GM19372 (cell line): ENCODE measurements at regions not wholly inside any gene's neighbourhood (a gene's known extent, or its start where the extent isn't known, plus 50 kb on each side); places are given as distances from the start of the nearest gene placed in this dataset.
"Not testable (repeated sequence)": the region's sequence is repeated elsewhere in the genome, so short reads cannot be mapped to it uniquely, and the experiment has no call there.

Experiments
- ATAC-seq: cut with Tn5 transposase; IDR thresholded peaks from one replicate; pipeline ENCODE4 v1.9.1; 2021; ENCODE audit warnings: mild to moderate bottlenecking, low read depth, moderate library complexity; ENCODE audit not compliant: unreplicated experiment

GRCh38 chr6:164104432-164104831 lies 689.9 kb downstream of the QKI start:
- ATAC-seq = no peak

- no peak for ATAC-seq
Observed at GRCh38 chr6:164102693-164103092, 688.2 kb downstream of the QKI start.

GRCh38 chr6:164101859-164102258 lies 687.3 kb downstream of the QKI start:
- no peak for ATAC-seq

- ATAC-seq = no peak
Observed at GRCh38 chr6:164099269-164099865, 684.8 kb downstream of the QKI start.

- no peak for ATAC-seq
Observed at GRCh38 chr6:164098857-164099267, 684.3 kb downstream of the QKI start.

GRCh38 chr6:164097551-164098398 lies 683.3 kb downstream of the QKI start:
- no peak for ATAC-seq

GRCh38 chr6:164097056-164097455 lies 682.5 kb downstream of the QKI start:
- ATAC-seq = no peak

- ATAC-seq = no peak
Observed at GRCh38 chr6:164095056-164095455, 680.5 kb downstream of the QKI start.

- ATAC-seq = no peak
Observed at GRCh38 chr6:164087870-164088269, 673.4 kb downstream of the QKI start.

- ATAC-seq = no peak
Observed at GRCh38 chr6:164087211-164087610, 672.7 kb downstream of the QKI start.

GRCh38 chr6:164086076-164086887 lies 671.8 kb downstream of the QKI start:
- ATAC-seq = no peak

GRCh38 chr6:164085091-164086075 lies 670.9 kb downstream of the QKI start:
- no peak for ATAC-seq

GRCh38 chr6:164079275-164079600 lies 664.7 kb downstream of the QKI start:
- no peak for ATAC-seq

GRCh38 chr6:164078532-164079274 lies 664.2 kb downstream of the QKI start:
- ATAC-seq = no peak

- not testable (repeated sequence) for ATAC-seq
Observed at GRCh38 chr6:164076818-164077532, 662.5 kb downstream of the QKI start.

GRCh38 chr6:164075981-164076615 lies 661.6 kb downstream of the QKI start:
- no peak for ATAC-seq

- no peak for ATAC-seq
Observed at GRCh38 chr6:164072240-164072666, 657.7 kb downstream of the QKI start.

GRCh38 chr6:164069350-164069990 lies 655.0 kb downstream of the QKI start:
- ATAC-seq = no peak
